CD14-positive monocyte (primary cell): ENCODE measurements at regions not wholly inside any gene's neighbourhood (a gene's known extent, or its start where the extent isn't known, plus 50 kb on each side); places are given as distances from the start of the nearest gene placed in this dataset.

Experiments used
- DNase-seq, 3 donors: peaks; one replicate each; pipeline ENCODE4 v3.0.0-alpha.2; 2011 to 2022
- H2AFZ ChIP-seq: 2 replicates; pipeline ENCODE4 v1.6.0; 2012; ENCODE audit warnings: mild to moderate bottlenecking, low read depth, low read length, inconsistent platforms; ENCODE audit not compliant: insufficient read depth, poor library complexity, severe bottlenecking
- H3K27ac ChIP-seq, 2 donors: 1 replicate in 1 of 2; 2 replicates in 1 of 2; pipeline ENCODE4 v1.5.1; 2012 to 2013; ENCODE audit warnings: low read length in 2 of 2, control low read depth in 1 of 2, inconsistent platforms in 1 of 2, low read depth in 1 of 2, mild to moderate bottlenecking in 1 of 2
- H3K27me3 ChIP-seq, 2 donors: one replicate each; pipeline versions ENCODE4 v1.6.0 to v1.6.1; 2011 to 2013; ENCODE audit warnings: low read length in 2 of 2; ENCODE audit not compliant: control insufficient read depth in 2 of 2, insufficient read depth in 2 of 2
- H3K36me3 ChIP-seq, 2 donors: replicated peaks in 1 of 2; 1 replicate in 1 of 2; 2 replicates in 1 of 2; pipeline versions ENCODE4 v1.5.1 to v1.6.1; 2012 to 2013; ENCODE audit warnings: low read length in 2 of 2, control low read depth in 1 of 2, inconsistent platforms in 1 of 2, mild to moderate bottlenecking in 1 of 2; ENCODE audit not compliant: insufficient read depth in 2 of 2, control insufficient read depth in 1 of 2
- H3K4me1 ChIP-seq, 2 donors: 1 replicate in 1 of 2; 2 replicates in 1 of 2; pipeline versions ENCODE4 v1.5.1 to v1.6.1; 2012 to 2013; ENCODE audit warnings: low read length in 2 of 2, control low read depth in 1 of 2, inconsistent platforms in 1 of 2, mild to moderate bottlenecking in 1 of 2, moderate library complexity in 1 of 2; ENCODE audit not compliant: insufficient read depth in 2 of 2, control insufficient read depth in 1 of 2
- H3K4me2 ChIP-seq: replicated peaks from 2 replicates; pipeline ENCODE3; 2012; ENCODE audit warnings: low read length, moderate library complexity, mild to moderate bottlenecking; ENCODE audit not compliant: poor library complexity, severe bottlenecking; ENCODE audit errors: extremely low read depth
- H3K4me3 ChIP-seq, 3 experiments: fragments of 200-600 bp in 1 of 3; sonication (generic) in 1 of 3; replicated peaks in 1 of 3; 1 replicate in 2 of 3; 2 replicates in 1 of 3; pipeline ENCODE4 v1.5.1; 2011 to 2013; ENCODE audit warnings: low read length in 3 of 3, mild to moderate bottlenecking in 3 of 3, control low read depth in 2 of 3, low read depth in 2 of 3, inconsistent platforms in 1 of 3, moderate library complexity in 1 of 3
- H3K79me2 ChIP-seq: 2 replicates; pipeline ENCODE4 v1.6.0; 2012; ENCODE audit warnings: mild to moderate bottlenecking, control low read depth, inconsistent platforms, low read length, moderate library complexity; ENCODE audit not compliant: insufficient read depth
- H3K9ac ChIP-seq: 2 replicates; pipeline ENCODE4 v1.6.0; 2017; ENCODE audit warnings: low read length, mild to moderate bottlenecking; ENCODE audit not compliant: insufficient read depth, poor library complexity, severe bottlenecking
- H3K9me3 ChIP-seq, 2 donors: replicated peaks in 1 of 2; 1 replicate in 1 of 2; 2 replicates in 1 of 2; pipeline versions ENCODE4 v1.5.1 to v1.6.1; 2012 to 2013; ENCODE audit warnings: low read length in 2 of 2, control low read depth in 1 of 2; ENCODE audit not compliant: control insufficient read depth in 1 of 2, insufficient read depth in 1 of 2
- H4K20me1 ChIP-seq: 2 replicates; pipeline ENCODE4 v1.6.0; 2012; ENCODE audit warnings: mild to moderate bottlenecking, low read length, control low read depth, moderate library complexity; ENCODE audit not compliant: insufficient read depth
- H3K27ac Mint-ChIP-seq, 7 donors: one replicate each; pipeline ENCODE4 v1.8.0; 2020; ENCODE audit warnings: mild to moderate bottlenecking in 7 of 7, mixed read lengths in 7 of 7, moderate library complexity in 6 of 7, inconsistent platforms in 2 of 7
- H3K27me3 Mint-ChIP-seq, 3 donors: one replicate each; pipeline ENCODE4 v1.8.0; 2021 to 2022; ENCODE audit warnings: low read depth in 3 of 3, mild to moderate bottlenecking in 3 of 3, mixed read lengths in 3 of 3, moderate library complexity in 3 of 3, inconsistent platforms in 1 of 3
- H3K36me3 Mint-ChIP-seq, 2 donors: one replicate each; pipeline ENCODE4 v1.8.0; 2020; ENCODE audit warnings: mixed read lengths in 2 of 2, inconsistent platforms in 1 of 2, mild to moderate bottlenecking in 1 of 2
- H3K4me1 Mint-ChIP-seq: one replicate; pipeline ENCODE4 v1.8.0; 2020; ENCODE audit warnings: mild to moderate bottlenecking, mixed read lengths
- H3K4me3 Mint-ChIP-seq, 2 donors: one replicate each; pipeline ENCODE4 v1.8.0; 2020; ENCODE audit warnings: mild to moderate bottlenecking in 2 of 2, mixed read lengths in 2 of 2, moderate library complexity in 1 of 2
- H3K9me3 Mint-ChIP-seq, 7 donors: one replicate each; pipeline ENCODE4 v1.8.0; 2020 to 2022; ENCODE audit warnings: mixed read lengths in 7 of 7, mild to moderate bottlenecking in 6 of 7, moderate library complexity in 6 of 7, inconsistent platforms in 2 of 7
- WGBS: methylation state at CpG from one replicate; pipeline ENCODE4 v1.1.5; 2013; ENCODE audit warnings: missing lambda C conversion rate; ENCODE audit not compliant: insufficient coverage; 5-methylcytosine and 5-hydroxymethylcytosine counted together
- intact Hi-C, 2 donors: fragments of 100-400 bp; cut with micrococcal nuclease; formaldehyde crosslinking; loops; one replicate each; pipeline versions ENCODE4 v1.15.0 to v1.15.1; 2023
- TF ChIP-seq, protein P1 (sequence below): fragments of 200-600 bp; IDR thresholded peaks from one replicate; pipeline ENCODE4 v1.8.0; 2022; ENCODE audit warnings: antibody characterized with exemption, mild to moderate bottlenecking

- H3K36me3 ChIP-seq: no peaks in the 10 kb centered on the region
- TF ChIP-seq, protein P1, sequence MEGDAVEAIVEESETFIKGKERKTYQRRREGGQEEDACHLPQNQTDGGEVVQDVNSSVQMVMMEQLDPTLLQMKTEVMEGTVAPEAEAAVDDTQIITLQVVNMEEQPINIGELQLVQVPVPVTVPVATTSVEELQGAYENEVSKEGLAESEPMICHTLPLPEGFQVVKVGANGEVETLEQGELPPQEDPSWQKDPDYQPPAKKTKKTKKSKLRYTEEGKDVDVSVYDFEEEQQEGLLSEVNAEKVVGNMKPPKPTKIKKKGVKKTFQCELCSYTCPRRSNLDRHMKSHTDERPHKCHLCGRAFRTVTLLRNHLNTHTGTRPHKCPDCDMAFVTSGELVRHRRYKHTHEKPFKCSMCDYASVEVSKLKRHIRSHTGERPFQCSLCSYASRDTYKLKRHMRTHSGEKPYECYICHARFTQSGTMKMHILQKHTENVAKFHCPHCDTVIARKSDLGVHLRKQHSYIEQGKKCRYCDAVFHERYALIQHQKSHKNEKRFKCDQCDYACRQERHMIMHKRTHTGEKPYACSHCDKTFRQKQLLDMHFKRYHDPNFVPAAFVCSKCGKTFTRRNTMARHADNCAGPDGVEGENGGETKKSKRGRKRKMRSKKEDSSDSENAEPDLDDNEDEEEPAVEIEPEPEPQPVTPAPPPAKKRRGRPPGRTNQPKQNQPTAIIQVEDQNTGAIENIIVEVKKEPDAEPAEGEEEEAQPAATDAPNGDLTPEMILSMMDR: no peak
- no peaks in the 10 kb centered on the region for H3K79me2 ChIP-seq
- no peak overlapping the region for H3K4me3 ChIP-seq
- H3K27ac Mint-ChIP-seq: no peak overlapping the region
- no peak overlapping the region for H2AFZ ChIP-seq
- peaks cover 5 to 25% (median 12%) of the 10 kb centered on the region in 7 donors for H3K9me3 Mint-ChIP-seq
- no peaks in the 10 kb centered on the region for H3K4me1 ChIP-seq
- intact Hi-C loops: no loop called here
- no peaks in the 10 kb centered on the region for H3K27me3 ChIP-seq
- DNase-seq: no peak
- H4K20me1 ChIP-seq: no peaks in the 10 kb centered on the region
- no peak overlapping the region for H3K4me2 ChIP-seq
- no peak overlapping the region for H3K9ac ChIP-seq
- H3K27ac ChIP-seq: no peak overlapping the region
- H3K9me3 ChIP-seq: peaks cover 23 to 29% of the 10 kb centered on the region in 2 donors
- no peak overlapping the region for H3K4me3 Mint-ChIP-seq
- whole genome bisulfite sequencing: 50% methylated on average over 6 of the region's 17 CpGs
- peaks cover 3% of the 10 kb centered on the region for H3K4me1 Mint-ChIP-seq
- peaks cover 0 to 4% (median 1%) of the 10 kb centered on the region in 3 donors for H3K27me3 Mint-ChIP-seq
- no peaks in the 10 kb centered on the region for H3K36me3 Mint-ChIP-seq
Measured at GRCh38 chr19:31715249-31715945, 366.2 kb upstream of the TSHZ3 start.

DNA sequence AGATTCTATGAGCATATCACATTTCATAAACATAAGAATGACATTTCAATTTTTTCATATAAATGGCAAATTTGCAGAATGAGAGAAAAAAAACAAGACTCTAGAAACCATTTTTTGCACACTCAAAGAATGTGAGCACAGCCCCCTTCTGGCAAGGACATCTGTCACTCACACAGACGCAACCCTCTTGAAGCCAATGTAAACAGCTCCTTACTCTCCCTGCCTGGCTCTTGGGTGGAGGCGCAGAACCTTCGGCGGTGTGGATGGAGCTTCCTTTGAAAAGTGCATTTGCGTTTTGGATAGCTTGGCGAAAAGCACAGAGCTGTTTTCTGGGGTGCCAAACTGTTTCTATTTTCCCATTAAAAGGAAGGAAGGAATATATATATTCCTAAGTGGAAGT, 367.6 kb upstream of the TSHZ3 start:
- Mint-ChIP-seq H3K36me3 (no peaks in the 10 kb centered on the region), H3K27ac (no peak overlapping the region), H3K27me3 (peaks cover 0 to 4% (median 1%) of the 10 kb centered on the region in 3 donors), H3K4me1 (peaks cover 3% of the 10 kb centered on the region), H3K9me3 (peaks cover 5 to 18% (median 6%) of the 10 kb centered on the region in 7 donors), H3K4me3 (no peak overlapping the region)
- no peaks in the 10 kb centered on the region for H3K36me3 ChIP-seq
- TF ChIP-seq, protein P1: no peak
- intact Hi-C loops: no loop called here
- no peak overlapping the region for H2AFZ ChIP-seq
- H3K9ac ChIP-seq: no peak overlapping the region
- H3K4me3 ChIP-seq: no peak overlapping the region
- 86% methylated on average over 1 of the region's 6 CpGs for WGBS
- no peak overlapping the region for H3K27ac ChIP-seq
- peaks cover 14 to 22% of the 10 kb centered on the region in 2 donors for H3K9me3 ChIP-seq
- no peaks in the 10 kb centered on the region for H3K79me2 ChIP-seq
- H3K27me3 ChIP-seq: no peaks in the 10 kb centered on the region
- no peaks in the 10 kb centered on the region for H4K20me1 ChIP-seq
- H3K4me1 ChIP-seq: no peaks in the 10 kb centered on the region
- DNase-seq: no peak
- H3K4me2 ChIP-seq: no peak overlapping the region
